Embryonic facial prominence (tissue), 1 donor: ENCODE measurements at regions not wholly inside any gene's neighbourhood (a gene's known extent, or its start where the extent isn't known, plus 50 kb on each side); places are given as distances from the start of the nearest gene placed in this dataset.

Experiments used
- DNase-seq: peaks from one replicate; pipeline ENCODE4 v3.0.0-alpha.2; 2016; ENCODE audit errors: extremely low spot score

DNA sequence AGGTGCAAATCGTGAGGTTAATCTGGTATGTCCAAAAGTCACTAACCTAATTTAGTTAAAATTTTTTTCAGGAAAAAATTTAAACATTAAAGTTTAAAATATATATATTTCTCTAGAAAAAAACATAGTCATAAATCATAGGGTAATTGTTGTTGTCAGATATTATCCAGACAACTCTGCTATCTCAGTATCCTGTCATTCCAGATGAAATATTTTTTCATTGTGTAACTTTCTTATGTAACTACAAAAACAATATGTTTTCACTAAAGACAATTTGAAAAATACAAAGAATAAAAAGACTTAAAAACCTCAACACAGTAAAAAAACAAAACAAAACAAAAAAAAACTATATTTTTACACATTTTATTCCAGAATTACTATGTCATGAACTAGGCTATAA, 57.6 kb downstream of the TENT5A start:
- DNase-seq: no peak

DNA sequence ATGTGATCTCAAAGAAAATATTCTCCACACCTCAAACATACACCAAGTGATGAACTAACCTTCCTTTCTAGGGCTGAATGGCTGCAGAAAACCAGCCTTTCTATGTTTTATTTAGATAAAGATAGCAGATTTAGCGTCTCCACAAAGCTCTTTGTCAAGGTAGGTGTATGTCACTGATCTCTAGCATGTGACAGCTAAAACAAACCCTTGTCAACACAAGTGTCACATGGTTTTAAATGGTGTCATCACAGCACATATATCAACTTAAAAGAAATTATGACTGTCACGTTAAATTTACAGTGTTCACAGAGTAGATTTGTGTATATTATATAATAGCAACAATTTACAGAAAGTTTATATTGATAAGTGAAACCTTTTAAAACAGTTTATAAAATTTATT, 58.3 kb downstream of the TENT5A start:
- no peak for DNase-seq

- DNase-seq: no peak
Observed at GRCh38 chr6:81693266-81693665, 59.2 kb downstream of the TENT5A start.

DNA sequence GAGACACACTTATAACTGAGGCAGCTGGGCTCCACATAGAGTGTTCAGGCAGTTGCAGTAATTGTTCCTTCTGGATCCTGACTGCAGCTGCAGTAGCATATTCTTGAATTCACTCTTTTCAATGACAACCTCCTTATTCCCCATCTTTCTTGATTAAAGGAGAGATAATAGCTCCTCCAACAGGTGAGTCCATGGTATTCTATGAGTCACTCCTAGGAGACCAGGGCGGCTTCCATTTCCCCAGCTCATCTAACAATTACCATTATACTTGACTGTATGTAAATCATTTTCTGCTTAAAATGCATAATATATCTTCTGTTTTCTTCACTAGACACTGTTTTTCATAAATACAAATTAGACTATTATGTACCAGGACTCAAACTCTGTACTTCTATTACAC, 62.4 kb downstream of the TENT5A start:
- no peak for DNase-seq

GRCh38 chr6:81689580-81689979, 62.9 kb downstream of the TENT5A start:
- DNase-seq: no peak

DNA sequence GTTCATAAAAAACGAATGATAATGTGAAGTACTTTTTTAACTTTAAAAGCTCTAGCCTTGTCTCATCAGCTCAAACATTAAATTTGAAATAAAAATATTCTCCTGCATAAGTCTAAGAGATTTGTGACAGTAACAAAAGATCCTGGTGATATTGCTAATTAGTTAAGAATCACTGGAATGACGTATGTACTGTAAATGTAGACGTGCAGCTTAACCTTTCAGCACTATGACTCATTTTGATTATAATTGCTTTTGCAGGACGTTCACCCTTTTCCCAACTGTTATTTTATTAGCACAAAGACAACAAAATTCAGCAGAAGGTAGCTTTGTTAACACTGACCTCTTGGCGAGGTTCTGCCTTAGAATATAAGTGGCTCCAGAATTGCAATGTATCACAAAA, 68.6 kb downstream of the TENT5A start:
- DNase-seq: no peak

- DNase-seq: no peak
Observed at GRCh38 chr6:81682858-81683620, 69.4 kb downstream of the TENT5A start.

DNA sequence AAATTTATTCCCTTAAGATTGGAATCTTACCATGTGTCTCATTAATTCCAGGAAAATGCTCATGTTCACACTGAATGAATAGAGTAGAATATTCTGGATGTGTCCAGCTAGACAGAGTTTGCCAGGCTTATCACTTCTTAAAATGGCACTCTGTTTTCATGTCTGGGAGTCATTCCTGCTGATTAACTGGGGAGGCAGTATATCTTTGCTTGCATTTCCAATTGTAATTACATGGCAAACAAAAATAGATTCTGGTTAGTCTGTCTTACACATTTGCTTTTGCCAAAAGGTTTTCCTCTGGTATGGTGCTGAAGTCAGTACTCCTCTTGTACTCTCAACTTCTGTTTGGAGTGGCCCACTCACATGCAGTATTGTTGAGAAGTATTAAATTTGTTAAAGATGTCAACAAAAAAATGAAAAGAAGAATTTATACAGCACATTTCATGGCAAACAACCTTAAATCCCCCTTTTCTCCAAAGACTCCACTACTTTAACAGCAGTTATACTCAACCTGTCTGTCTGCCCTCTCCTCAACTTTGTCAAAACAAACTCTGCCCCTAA, 70.2 kb downstream of the TENT5A start:
- DNase-seq: no peak

GRCh38 chr6:81669445-81669844, 83.0 kb downstream of the TENT5A start:
- DNase-seq: no peak

- no peak for DNase-seq
Observed at GRCh38 chr6:81668615-81669047, 83.8 kb downstream of the TENT5A start.

- no peak for DNase-seq
Observed at GRCh38 chr6:81666481-81666880, 86.0 kb downstream of the TENT5A start.

DNA sequence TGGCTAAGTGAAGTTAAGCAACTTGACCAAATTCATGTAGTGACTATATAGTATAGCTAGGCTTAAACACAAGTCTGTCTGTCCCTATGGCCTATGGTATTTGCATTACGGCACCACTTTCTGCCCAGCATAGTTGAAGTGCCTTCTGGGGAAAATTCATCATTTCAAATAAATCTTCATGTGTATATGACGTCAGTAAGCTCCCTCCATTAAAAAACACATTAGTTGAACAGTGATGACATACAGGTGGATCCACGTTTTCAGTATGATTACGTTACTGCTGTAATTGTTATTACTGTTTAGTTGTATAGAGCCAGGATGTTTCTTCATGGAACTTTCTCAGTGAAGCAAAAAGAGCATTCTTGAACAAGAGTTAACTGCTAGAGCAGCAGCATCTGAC, 96.2 kb downstream of the TENT5A start:
- DNase-seq: no peak

- no peak for DNase-seq
Observed at GRCh38 chr6:81655696-81656095, 96.8 kb downstream of the TENT5A start.

- DNase-seq: no peak
Observed at GRCh38 chr6:81648502-81648901, 104.0 kb downstream of the TENT5A start.

DNA sequence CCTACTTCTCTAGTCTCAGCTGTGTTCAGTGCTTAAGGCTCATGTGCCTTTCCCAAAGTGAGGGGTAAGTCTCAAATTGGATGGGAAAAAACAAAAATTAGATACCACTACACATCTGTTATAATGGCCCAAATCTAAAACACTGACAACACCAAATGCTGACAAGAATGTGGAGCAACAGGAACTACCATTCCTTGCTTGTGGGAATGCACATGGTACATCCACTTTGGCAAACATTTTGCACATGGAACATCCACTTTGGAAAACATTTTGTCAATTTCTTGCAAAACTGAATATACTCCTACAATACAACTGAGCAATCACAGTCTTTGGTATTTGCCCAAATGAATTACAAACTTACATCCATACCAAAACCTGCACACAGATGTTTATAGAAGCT, 109.3 kb downstream of the TENT5A start:
- DNase-seq: no peak

GRCh38 chr6:81640891-81641290, 111.6 kb downstream of the TENT5A start:
- DNase-seq: no peak

DNA sequence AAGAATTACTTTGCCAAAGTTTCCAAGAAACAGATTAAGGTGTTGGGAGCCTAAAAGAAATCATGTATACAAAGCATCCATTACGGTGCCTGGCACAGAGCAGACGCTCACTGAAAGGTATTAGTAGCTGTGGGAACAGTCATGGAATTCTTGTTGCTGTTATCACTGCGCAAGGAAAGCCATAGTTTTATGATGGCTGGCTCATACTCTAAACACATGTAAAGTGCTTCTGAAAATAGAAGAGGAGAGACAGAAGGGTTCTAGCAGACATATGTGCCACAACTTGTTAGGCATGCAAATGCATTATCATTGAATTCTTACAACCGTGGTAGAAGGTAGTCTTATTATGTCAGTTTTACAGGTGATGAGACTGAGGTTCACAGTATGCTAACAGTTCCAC, 112.4 kb downstream of the TENT5A start:
- no peak for DNase-seq

DNA sequence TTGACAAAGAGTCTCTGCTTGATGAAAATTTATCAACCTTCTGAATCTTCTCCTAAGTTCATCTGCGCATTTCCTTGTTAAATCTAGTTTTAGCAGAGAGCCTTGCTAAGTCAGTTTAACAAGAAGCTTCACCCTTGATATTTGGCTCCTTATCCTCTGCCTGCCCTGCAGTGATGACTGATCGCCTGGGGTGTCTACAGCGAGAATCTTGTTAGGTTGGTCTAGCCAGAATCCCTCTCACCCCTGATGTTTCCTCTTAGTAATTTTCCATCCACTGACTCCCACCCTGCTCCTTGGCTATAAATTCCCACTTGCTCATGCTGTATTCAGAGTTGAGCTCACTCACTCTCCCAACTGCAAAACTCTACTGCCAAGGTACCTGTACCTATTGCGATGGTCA, 114.1 kb downstream of the TENT5A start:
- DNase-seq: no peak

DNA sequence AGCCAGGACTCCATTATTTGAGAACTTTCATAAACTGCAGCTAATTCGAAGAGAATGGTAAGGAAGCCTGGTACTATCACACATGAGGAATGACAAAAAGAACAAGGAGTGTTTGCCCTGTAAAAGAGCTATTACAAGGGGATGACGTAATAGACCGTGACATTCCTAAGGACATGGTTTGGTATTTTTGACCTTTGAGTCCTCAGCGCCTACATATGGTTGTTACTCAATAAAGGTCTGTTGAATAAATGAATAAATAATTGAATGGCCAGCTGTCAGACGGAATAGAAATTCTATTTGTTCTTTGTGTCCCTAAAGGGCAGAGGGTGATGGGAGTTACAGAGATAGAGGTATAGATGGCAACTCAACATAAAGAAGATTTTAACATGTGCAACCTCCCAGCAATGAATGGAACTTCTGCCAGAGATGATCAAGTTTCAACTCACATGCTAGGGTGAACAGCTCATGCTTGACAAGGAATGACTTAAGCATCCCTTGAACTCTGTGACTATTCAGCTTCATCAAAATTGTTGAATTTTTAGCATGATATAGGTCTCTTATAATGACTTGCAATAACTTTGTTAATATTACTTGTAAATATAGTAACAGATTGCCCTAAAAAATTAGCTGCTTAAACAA, 115.4 kb downstream of the TENT5A start:
- no peak for DNase-seq

GRCh38 chr6:81634155-81634880, 118.2 kb downstream of the TENT5A start:
- DNase-seq: no peak

DNA sequence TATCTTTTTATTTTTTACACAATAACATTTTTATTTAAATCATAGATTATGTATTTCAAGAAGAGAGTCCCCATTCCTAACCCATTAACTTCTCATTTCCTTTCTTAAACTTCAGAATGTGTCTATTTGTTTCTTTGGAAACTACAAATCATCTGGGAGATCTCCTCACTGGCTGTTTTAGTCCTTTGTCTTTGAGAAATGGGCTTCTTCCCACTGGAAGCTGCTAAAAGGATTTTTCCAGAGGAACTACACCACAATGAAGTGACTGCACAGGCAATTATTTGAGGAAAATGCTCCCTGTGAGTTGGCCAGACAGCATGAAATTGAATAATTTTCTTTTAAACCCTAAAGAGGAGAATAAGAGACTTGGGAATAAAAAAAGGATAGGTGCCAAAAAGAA, 119.1 kb downstream of the TENT5A start:
- DNase-seq: no peak

DNA sequence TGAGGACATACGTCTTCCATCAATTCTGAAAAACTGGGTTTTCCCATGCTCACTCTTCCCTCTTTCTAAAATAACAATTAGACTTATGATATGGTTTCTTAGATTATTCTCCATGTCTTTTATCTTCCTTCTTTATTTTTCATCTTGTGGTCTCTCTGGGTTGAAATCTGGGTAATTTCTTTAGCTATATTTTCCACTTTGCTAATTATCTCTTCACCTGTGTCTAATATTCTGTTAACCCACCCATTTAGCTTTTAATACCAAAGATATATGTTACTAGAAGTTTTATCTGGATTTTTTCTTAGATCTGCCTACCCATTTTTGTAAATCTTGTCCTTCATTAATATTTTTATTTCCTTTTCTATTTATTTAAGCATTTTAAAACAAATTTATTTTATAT, 121.8 kb downstream of the TENT5A start:
- DNase-seq: no peak

DNA sequence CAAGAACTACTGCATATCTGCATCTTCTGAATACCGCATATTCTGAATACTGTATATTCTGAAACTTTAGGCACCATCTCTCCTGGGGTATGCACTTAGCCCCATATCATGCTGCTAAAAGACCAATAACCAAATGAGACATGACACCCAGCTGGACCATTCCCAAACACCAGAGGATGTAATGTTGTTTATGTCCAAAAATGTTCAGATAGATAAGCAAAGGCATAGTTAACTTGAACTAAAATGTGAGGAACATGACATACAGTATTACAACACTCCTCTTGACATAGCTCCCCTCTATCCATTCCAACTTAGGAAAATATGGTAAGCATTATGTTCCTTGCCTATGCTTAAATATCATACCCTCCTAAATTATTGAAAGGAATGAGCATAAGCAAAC, 127.3 kb downstream of the TENT5A start:
- DNase-seq: no peak
